ENCODE measurements at regions not wholly inside any gene's neighbourhood (a gene's known extent, or its start where the extent isn't known, plus 50 kb on each side); places are given as distances from the start of the nearest gene placed in this dataset.
"Not testable (repeated sequence)": the region's sequence is repeated elsewhere in the genome, so short reads cannot be mapped to it uniquely, and the experiment has no call there.

- TF ChIP-seq CTCF (conservative IDR thresholded peaks at IDR 0.05; ENCODE audit: low read depth, low read length); POLR2A (IDR thresholded peaks at IDR 0.05; ENCODE audit: low read depth, low read length); RCOR1 (IDR thresholded peaks at IDR 0.05; ENCODE audit: insufficient replicate concordance, low read length); RFX5 (IDR thresholded peaks at IDR 0.05; ENCODE audit: low read depth, low read length); MAFK (IDR thresholded peaks at IDR 0.05; ENCODE audit: low read depth, low read length); RAD21 (IDR thresholded peaks at IDR 0.05; ENCODE audit: low read length); CEBPB (IDR thresholded peaks at IDR 0.05; ENCODE audit: low read depth, low read length); MAZ (IDR thresholded peaks at IDR 0.05; ENCODE audit: borderline replicate concordance, low read depth, low read length): not testable (repeated sequence)
Observed at GRCh38 chr9:41777536-41777935, 351.7 kb downstream of the CNTNAP3B start.
